GM23338 (cell line): ENCODE measurements at regions not wholly inside any gene's neighbourhood (a gene's known extent, or its start where the extent isn't known, plus 50 kb on each side); places are given as distances from the start of the nearest gene placed in this dataset.
"Not testable (repeated sequence)": the region's sequence is repeated elsewhere in the genome, so short reads cannot be mapped to it uniquely, and the experiment has no call there.

Source experiments
- ATAC-seq: fragments of 200-7000 bp; cut with Tn5 transposase; 3 replicates; pipeline ENCODE4 v1.9.1; 2020
- DNase-seq: peaks from one replicate; pipeline ENCODE4 v3.0.0-alpha.2; 2015; ENCODE audit warnings: low spot score
- H2AFZ ChIP-seq: fragments of 200-600 bp; sonication (generic); 2 replicates; pipeline ENCODE4 v1.8.0; 2016; ENCODE audit warnings: antibody characterized with exemption, mild to moderate bottlenecking, moderate library complexity
- H3F3A ChIP-seq: fragments of 200-600 bp; sonication (generic); replicated peaks from 2 replicates; pipeline ENCODE4 v1.8.0; 2017; ENCODE audit warnings: antibody characterized with exemption, mixed run types, low read depth
- H3K27ac ChIP-seq: fragments of 200-600 bp; sonication (generic); 2 replicates; pipeline ENCODE4 v1.6.1; 2016; ENCODE audit warnings: low read depth
- H3K27me3 ChIP-seq: fragments of 200-600 bp; sonication (generic); 2 replicates; pipeline ENCODE4 v1.8.0; 2016; ENCODE audit warnings: mild to moderate bottlenecking, mixed run types, moderate library complexity; ENCODE audit not compliant: insufficient read depth
- H3K36me3 ChIP-seq: fragments of 200-600 bp; sonication (generic); 2 replicates; pipeline ENCODE4 v1.8.0; 2016; ENCODE audit warnings: mild to moderate bottlenecking; ENCODE audit not compliant: insufficient read depth
- H3K4me1 ChIP-seq: fragments of 200-600 bp; sonication (generic); 2 replicates; pipeline ENCODE4 v1.8.0; 2016; ENCODE audit warnings: mild to moderate bottlenecking, moderate library complexity; ENCODE audit not compliant: insufficient read depth
- H3K4me2 ChIP-seq: fragments of 200-600 bp; sonication (generic); 2 replicates; pipeline ENCODE4 v1.7.1; 2017; ENCODE audit warnings: mixed run types
- H3K4me3 ChIP-seq: fragments of 200-600 bp; sonication (generic); 2 replicates; pipeline ENCODE4 v1.6.1; 2016; ENCODE audit warnings: mixed run types
- H3K79me2 ChIP-seq: fragments of 200-600 bp; sonication (generic); replicated peaks from 2 replicates; pipeline ENCODE4 v1.8.0; 2017; ENCODE audit warnings: mild to moderate bottlenecking; ENCODE audit not compliant: insufficient read depth
- H3K9me2 ChIP-seq: fragments of 200-600 bp; sonication (generic); 2 replicates; pipeline ENCODE4 v1.8.0; 2017; ENCODE audit not compliant: insufficient read depth
- H4K20me1 ChIP-seq: fragments of 200-600 bp; sonication (generic); replicated peaks from 2 replicates; pipeline ENCODE4 v1.8.0; 2017; ENCODE audit warnings: mild to moderate bottlenecking; ENCODE audit not compliant: insufficient read depth
- H3K27ac Mint-ChIP-seq: 2 replicates; pipeline ENCODE4 v1.8.0; 2020; ENCODE audit warnings: inconsistent platforms, mild to moderate bottlenecking, moderate library complexity, mixed read lengths
- H3K27me3 Mint-ChIP-seq: 3 replicates; pipeline ENCODE4 v1.8.0; 2022; ENCODE audit warnings: low read depth, mild to moderate bottlenecking, moderate library complexity, mixed read lengths, inconsistent platforms; ENCODE audit not compliant: insufficient read depth, poor library complexity
- H3K36me3 Mint-ChIP-seq: 3 replicates; pipeline ENCODE4 v1.8.0; 2021; ENCODE audit warnings: low read depth, mild to moderate bottlenecking, inconsistent platforms, moderate library complexity, mixed read lengths
- H3K4me1 Mint-ChIP-seq: 3 replicates; pipeline ENCODE4 v1.8.0; 2020; ENCODE audit warnings: mild to moderate bottlenecking, inconsistent platforms, mixed read lengths
- H3K4me3 Mint-ChIP-seq: 3 replicates; pipeline ENCODE4 v1.8.0; 2021; ENCODE audit warnings: moderate library complexity, mild to moderate bottlenecking, inconsistent platforms, mixed read lengths
- H3K9me3 Mint-ChIP-seq: 3 replicates; pipeline ENCODE4 v1.8.0; 2020; ENCODE audit warnings: moderate library complexity, mild to moderate bottlenecking, inconsistent platforms, mixed read lengths
- ETS1 ChIP-seq: IDR thresholded peaks from 2 replicates; pipeline ENCODE4 v1.6.1; 2016; ENCODE audit warnings: antibody characterized with exemption
- POLR2AphosphoS5 ChIP-seq: IDR thresholded peaks from 2 replicates; pipeline ENCODE4 v1.6.1; 2016; ENCODE audit warnings: antibody characterized with exemption, low read depth
- ZNF462 ChIP-seq: fragments of 250-450 bp; sonication (Bioruptor Pico); IDR thresholded peaks from 2 replicates; pipeline ENCODE4 v1.5.0; 2020; ENCODE audit warnings: mild to moderate bottlenecking, moderate library complexity

GRCh38 chr10:33082373-33082895 lies 124.4 kb upstream of the ITGB1 start:
- H3K4me3 Mint-ChIP-seq = no peak overlapping the region
- DNase-seq (no peak), ATAC-seq (no peak)
- H2AFZ ChIP-seq = 0 out of 2 replicates have a peak overlapping the region, but pooled peaks have one; percentile 35
- H3K4me3 ChIP-seq = no peak overlapping the region
- H3K27ac ChIP-seq = no peak overlapping the region
- H3K9me3 Mint-ChIP-seq = peaks cover 1% of the 10 kb centered on the region
- TF ChIP-seq ETS1 (no peak), ZNF462 (CRISPR knock-in tag) (no peak), POLR2AphosphoS5 (no peak)
- no peaks in the 10 kb centered on the region for H4K20me1 ChIP-seq
- no peaks in the 10 kb centered on the region for H3K36me3 Mint-ChIP-seq
- H3K79me2 ChIP-seq = no peaks in the 10 kb centered on the region
- H3K36me3 ChIP-seq = no peaks in the 10 kb centered on the region
- H3K4me2 ChIP-seq = no peak overlapping the region; the same call in 1 of the 2 replicates
- no peak overlapping the region for H3K27ac Mint-ChIP-seq
- no peaks in the 10 kb centered on the region for H3F3A ChIP-seq
- H3K27me3 ChIP-seq = no peaks in the 10 kb centered on the region
- peaks cover 21% of the 10 kb centered on the region for H3K4me1 ChIP-seq
- H3K4me1 Mint-ChIP-seq = peaks cover 18% of the 10 kb centered on the region
- H3K27me3 Mint-ChIP-seq = peaks cover 2% of the 10 kb centered on the region
- H3K9me2 ChIP-seq = peaks cover 9% of the 10 kb centered on the region; the same call in 1 of the 2 replicates

GRCh38 chr10:33080467-33080866 lies 122.4 kb upstream of the ITGB1 start:
- H3K27me3 Mint-ChIP-seq = not testable (repeated sequence)

More at GRCh38 chr10:33080467-33080866, 122.4 kb upstream of the ITGB1 start:
- not testable (repeated sequence) for H3K4me3 ChIP-seq, H3K4me3 Mint-ChIP-seq, H3K9me2 ChIP-seq, H4K20me1 ChIP-seq, ATAC-seq, DNase-seq, H3K27ac ChIP-seq, H3K36me3 Mint-ChIP-seq, H3F3A ChIP-seq, H2AFZ ChIP-seq, H3K9me3 Mint-ChIP-seq, H3K36me3 ChIP-seq, H3K27me3 ChIP-seq, H3K4me2 ChIP-seq, H3K79me2 ChIP-seq, H3K27ac Mint-ChIP-seq
- peaks cover 21% of the 10 kb centered on the region for H3K4me1 ChIP-seq
- peaks cover 18% of the 10 kb centered on the region for H3K4me1 Mint-ChIP-seq
